HG03571 (cell line): ENCODE measurements at regions not wholly inside any gene's neighbourhood (a gene's known extent, or its start where the extent isn't known, plus 50 kb on each side); places are given as distances from the start of the nearest gene placed in this dataset.

ENCODE experiments used
- ATAC-seq: cut with Tn5 transposase; IDR thresholded peaks from one replicate; pipeline ENCODE4 v1.9.1; 2021; ENCODE audit not compliant: unreplicated experiment

DNA sequence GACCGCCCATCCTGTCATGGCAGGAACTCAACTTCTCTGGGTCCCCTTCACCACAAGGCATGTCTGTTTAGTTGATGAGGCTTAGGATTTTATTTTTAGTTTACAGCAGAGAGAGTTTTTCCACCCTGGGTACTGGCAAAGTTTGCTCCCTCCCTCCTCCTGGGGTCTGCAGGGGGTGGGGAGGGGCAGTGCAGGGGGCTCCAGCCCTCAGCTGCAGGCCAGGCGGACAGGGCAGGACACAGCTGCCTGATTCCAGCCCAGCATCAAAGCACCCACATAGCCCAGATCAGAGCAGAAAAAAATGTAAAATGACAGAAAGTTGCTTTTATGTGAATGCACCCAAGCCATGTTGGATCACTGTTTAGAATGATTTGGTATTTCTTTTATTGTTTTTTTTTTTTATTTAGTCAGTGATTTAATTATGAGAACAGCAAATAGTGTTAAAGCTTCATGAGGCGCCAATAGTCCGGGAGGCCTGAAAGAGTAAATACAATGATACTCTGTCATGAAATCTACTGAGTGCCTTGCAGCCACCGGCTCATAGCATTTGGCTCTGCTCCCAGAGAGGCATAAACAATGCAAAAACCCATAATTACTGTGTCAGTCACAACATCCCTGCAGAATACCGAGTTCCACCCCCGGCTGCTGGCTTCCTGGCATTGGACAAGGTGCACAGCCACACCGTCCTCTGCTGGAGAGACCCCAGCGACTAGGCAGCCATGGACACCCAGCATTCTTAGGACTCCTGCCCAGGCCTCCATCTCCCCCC is 923.5 kb downstream of the UQCRFS1 start:
- no peak for ATAC-seq

DNA sequence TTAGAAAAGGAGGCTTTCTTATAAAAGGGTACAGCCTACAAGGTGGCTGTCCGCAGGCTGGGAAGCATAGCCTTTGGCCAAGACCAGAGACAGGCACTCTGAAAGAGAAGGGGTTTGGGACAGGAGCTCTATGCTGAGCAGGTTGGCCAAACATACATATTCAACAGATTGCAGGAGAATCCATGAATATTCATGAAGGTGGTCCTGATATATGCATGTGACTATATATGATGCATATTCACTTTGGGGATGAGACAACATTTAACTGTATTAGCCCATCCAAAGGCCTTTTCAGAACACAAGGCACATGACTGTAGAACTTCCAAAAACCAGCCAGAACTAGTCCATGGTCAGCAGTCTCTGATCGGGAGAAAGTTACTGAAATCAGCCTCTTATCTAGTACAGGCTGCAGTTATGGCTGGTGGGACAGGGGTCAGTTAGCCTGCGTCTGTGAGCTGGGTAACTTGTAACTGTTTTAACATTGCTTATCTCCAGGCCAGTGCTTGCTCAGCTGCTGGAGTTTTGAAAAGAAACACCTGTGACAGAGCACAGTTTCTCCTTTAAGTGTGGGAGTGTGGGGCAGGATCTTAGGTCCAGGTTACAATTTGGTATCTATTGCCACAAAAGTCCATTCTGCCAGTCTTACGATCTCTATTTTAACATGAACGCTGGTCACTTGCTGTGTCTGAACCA is 924.2 kb downstream of the UQCRFS1 start:
- no peak for ATAC-seq

GRCh38 chr19:28285917-28286316 is 927.0 kb downstream of the UQCRFS1 start:
- ATAC-seq = no peak

- no peak for ATAC-seq
Observed at GRCh38 chr19:28285078-28285477, 927.9 kb downstream of the UQCRFS1 start.

- ATAC-seq = no peak
Observed at GRCh38 chr19:28284389-28284788, 928.6 kb downstream of the UQCRFS1 start.

- no peak for ATAC-seq
Observed at GRCh38 chr19:28283592-28283991, 929.4 kb downstream of the UQCRFS1 start.

DNA sequence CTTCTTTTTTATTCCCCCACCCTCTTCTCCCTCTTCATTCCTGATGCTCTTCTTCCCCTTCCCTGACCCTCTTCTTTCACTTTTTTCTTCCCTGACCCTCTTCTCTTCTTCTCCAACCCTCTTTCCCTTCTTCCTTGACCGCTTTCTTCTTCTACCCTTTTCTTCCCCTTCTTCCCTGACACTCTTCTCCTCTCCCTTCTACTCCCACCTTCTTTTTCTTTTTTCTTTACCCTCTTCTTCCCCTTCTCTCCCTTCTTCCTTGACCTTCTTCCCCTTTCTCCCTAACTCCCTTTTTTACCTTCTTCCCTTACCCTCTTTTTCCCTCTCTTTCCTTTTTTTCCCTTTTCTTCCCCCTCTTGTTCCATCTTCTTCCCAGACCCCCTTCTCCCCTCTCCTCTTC is 931.3 kb downstream of the UQCRFS1 start:
- ATAC-seq = no peak

GRCh38 chr19:28264556-28264955 is 948.4 kb downstream of the UQCRFS1 start:
- no peak for ATAC-seq

DNA sequence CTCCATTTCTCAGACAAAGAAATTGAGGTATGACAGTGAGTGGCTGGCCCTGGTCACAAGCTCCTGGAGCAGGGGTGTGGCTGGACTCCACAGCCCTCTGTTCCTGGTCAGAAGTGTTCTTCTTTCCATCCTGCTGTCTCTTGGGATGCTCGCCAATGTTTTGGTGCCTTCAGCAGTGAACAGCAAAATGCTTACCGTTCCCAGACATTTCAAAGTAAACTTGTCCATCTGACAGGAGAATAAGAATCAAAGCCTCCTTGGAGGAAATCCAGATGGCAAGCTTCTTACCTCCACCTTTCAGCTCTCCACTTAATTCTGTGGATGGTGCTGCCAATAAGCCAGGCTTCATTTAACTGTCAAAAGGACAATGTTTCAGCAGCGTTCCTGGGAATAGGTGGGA is 954.1 kb downstream of the UQCRFS1 start:
- ATAC-seq = no peak

GRCh38 chr19:28257396-28257795 is 955.6 kb downstream of the UQCRFS1 start:
- no peak for ATAC-seq

DNA sequence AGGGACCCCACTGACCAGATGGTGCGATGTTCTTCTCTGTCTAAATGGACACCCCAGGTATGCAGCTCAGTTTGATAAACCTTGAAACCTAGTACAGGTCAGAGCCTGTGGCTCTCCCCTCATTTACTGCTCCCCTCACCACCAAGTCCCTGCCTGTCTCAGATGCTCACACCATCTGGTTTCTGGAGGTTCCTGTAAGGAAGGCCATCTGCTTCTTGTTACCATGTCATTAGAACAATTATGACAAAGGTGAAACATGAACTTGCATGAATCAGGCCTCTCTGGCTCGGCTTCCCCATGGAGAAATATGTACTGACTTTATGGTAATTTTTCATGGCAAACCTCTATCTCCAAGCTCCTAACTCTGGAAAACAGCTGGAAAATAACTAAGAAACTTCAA is 965.7 kb downstream of the UQCRFS1 start:
- no peak for ATAC-seq

GRCh38 chr19:28245937-28246336 is 967.0 kb downstream of the UQCRFS1 start:
- ATAC-seq = no peak

GRCh38 chr19:28244966-28245365 is 968.0 kb downstream of the UQCRFS1 start:
- ATAC-seq = no peak

- no peak for ATAC-seq
Observed at GRCh38 chr19:28242317-28242927, 970.5 kb downstream of the UQCRFS1 start.

GRCh38 chr19:28239270-28239669 is 973.7 kb downstream of the UQCRFS1 start:
- no peak for ATAC-seq

DNA sequence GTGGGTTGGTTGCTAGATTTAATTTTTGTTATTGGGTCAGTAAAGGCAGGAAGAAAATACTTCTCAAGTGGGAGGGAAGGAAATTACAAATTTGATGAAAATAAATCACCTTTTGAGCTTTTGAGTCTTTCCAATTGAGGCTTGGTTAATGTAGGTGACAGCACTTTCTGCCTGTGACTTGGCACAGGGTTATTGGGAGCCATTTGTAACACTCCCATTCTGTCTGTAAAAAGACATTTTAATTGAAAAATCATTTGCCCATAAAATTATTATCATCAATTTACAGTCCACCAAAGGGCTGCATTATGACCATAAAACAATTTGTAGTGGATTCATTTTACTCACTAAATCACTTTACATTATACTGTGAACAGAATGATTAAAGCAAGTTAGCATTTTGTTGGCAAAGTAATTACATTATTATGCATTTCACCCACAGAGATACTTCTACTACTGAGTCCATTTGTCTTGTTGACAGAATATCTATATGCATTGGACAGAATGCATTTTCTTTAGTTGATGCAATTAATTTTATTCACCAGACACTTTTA is 974.6 kb downstream of the UQCRFS1 start:
- no peak for ATAC-seq

GRCh38 chr19:28235606-28236125 is 977.3 kb downstream of the UQCRFS1 start:
- no peak for ATAC-seq

GRCh38 chr19:28234637-28235036 is 978.3 kb downstream of the UQCRFS1 start:
- ATAC-seq = no peak

GRCh38 chr19:28228854-28229253 is 984.1 kb downstream of the UQCRFS1 start:
- ATAC-seq = no peak

GRCh38 chr19:28224441-28224840 is 988.5 kb downstream of the UQCRFS1 start:
- no peak for ATAC-seq

DNA sequence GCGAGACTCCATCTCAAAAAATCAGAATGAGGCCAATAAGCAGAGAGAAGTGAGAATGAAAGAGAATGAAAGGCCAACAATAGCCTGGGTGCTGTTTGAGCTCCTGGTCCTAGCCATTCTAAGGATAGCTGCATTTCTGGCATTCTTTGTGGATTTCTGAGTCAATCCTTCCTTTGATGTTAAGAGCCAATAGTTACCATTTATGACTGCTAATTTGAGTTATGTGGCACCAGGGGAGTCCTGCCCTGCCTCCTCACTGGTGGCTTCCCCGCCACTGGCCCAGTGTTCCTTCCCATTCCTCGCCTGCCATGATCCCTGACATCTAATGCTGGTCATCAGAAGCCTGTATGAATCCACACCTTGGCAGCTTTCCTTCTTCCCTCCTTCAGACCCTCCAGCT is 991.2 kb downstream of the UQCRFS1 start:
- ATAC-seq = no peak

DNA sequence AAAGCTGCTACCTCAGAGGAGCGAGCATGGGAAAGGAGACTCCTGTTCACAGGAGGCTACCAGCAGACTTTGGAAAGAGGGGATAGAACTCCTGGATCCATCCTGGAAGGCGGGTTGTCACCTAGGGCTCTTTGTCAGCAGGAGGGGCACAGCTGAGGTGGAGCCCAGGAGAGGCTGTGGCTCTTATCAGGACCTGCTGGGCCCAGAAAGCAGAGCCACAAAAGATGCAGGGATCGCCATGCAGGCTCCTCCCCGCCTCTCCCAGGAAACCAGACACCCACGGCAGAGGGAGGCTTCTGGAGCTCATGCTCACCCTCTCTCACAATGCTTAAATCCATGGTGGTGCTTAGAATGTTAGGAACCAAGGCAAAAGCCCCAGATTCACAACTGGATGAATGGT is 994.2 kb downstream of the UQCRFS1 start:
- no peak for ATAC-seq
